ENCODE measurements at regions not wholly inside any gene's neighbourhood (a gene's known extent, or its start where the extent isn't known, plus 50 kb on each side); places are given as distances from the start of the nearest gene placed in this dataset.

GRCh38 chr9:13020146-13021040 is 245.6 kb downstream of the LURAP1L start:
- no peak overlapping the region for H3K27ac ChIP-seq
- H3K9me3 ChIP-seq = no peaks in the 10 kb centered on the region
- intact Hi-C loops (cut with DNase I) = no loop called here
- H3K4me1 ChIP-seq = no peaks in the 10 kb centered on the region
- TF ChIP-seq CTCF (IDR thresholded peaks at IDR 0.05) = no peak
- TF ChIP-seq POLR2A (IDR thresholded peaks at IDR 0.05) = no peak
- no peaks in the 10 kb centered on the region for H3K27me3 ChIP-seq
- no peak overlapping the region for H3K4me3 ChIP-seq (replicated peaks in 1 of 3)
- 65 to 83% methylated on average over 5 of the region's 5 CpGs for WGBS, 2 donors
- no peaks in the 10 kb centered on the region for H3K36me3 ChIP-seq
- no peak for DNase-seq

GRCh38 chr9:13022756-13023155 is 247.9 kb downstream of the LURAP1L start:
- DNase-seq = no peak
- intact Hi-C loops (cut with DNase I) = no loop called here
- 90 to 94% methylated on average over 1 of the region's 1 CpG for WGBS, 2 donors
- no peaks in the 10 kb centered on the region for H3K9me3 ChIP-seq
- no peaks in the 10 kb centered on the region for H3K27me3 ChIP-seq
- no peak overlapping the region for H3K4me3 ChIP-seq (replicated peaks in 1 of 3)
- no peak overlapping the region for H3K27ac ChIP-seq
- H3K36me3 ChIP-seq = no peaks in the 10 kb centered on the region
- H3K4me1 ChIP-seq = no peaks in the 10 kb centered on the region
- TF ChIP-seq POLR2A (IDR thresholded peaks at IDR 0.05) = no peak
- no peak for TF ChIP-seq CTCF (IDR thresholded peaks at IDR 0.05)

GRCh38 chr9:13023498-13023897 is 248.7 kb downstream of the LURAP1L start:
- Histone ChIP-seq H3K27ac (no peak overlapping the region), H3K27me3 (no peaks in the 10 kb centered on the region), H3K4me3 (replicated peaks in 1 of 3) (no peak overlapping the region), H3K9me3 (no peaks in the 10 kb centered on the region), H3K36me3 (no peaks in the 10 kb centered on the region), H3K4me1 (no peaks in the 10 kb centered on the region)
- WGBS, 2 donors = 95 to 96% methylated on average over 2 of the region's 2 CpGs
- no peak for DNase-seq
- intact Hi-C loops (cut with DNase I) = no loop called here
- TF ChIP-seq POLR2A (IDR thresholded peaks at IDR 0.05) = no peak
- no peak for TF ChIP-seq CTCF (IDR thresholded peaks at IDR 0.05)

- no peaks in the 10 kb centered on the region for H3K36me3 ChIP-seq
- H3K4me1 ChIP-seq = no peaks in the 10 kb centered on the region
- 66 to 74% methylated on average over 3 of the region's 3 CpGs for WGBS, 2 donors
- no peaks in the 10 kb centered on the region for H3K27me3 ChIP-seq
- no peak for DNase-seq
- intact Hi-C loops (cut with DNase I) = no loop called here
- no peaks in the 10 kb centered on the region for H3K9me3 ChIP-seq
- no peak for TF ChIP-seq CTCF (IDR thresholded peaks at IDR 0.05)
- TF ChIP-seq POLR2A (IDR thresholded peaks at IDR 0.05) = no peak
- no peak overlapping the region for H3K27ac ChIP-seq
- H3K4me3 ChIP-seq (replicated peaks in 1 of 3) = no peak overlapping the region
Measured at GRCh38 chr9:13026956-13027355, 252.1 kb downstream of the LURAP1L start.

- Histone ChIP-seq H3K27ac (no peak overlapping the region), H3K9me3 (no peaks in the 10 kb centered on the region), H3K27me3 (no peaks in the 10 kb centered on the region), H3K4me1 (no peaks in the 10 kb centered on the region), H3K4me3 (replicated peaks in 1 of 3) (no peak overlapping the region), H3K36me3 (no peaks in the 10 kb centered on the region)
- 92 to 93% methylated on average over 6 of the region's 6 CpGs for WGBS, 2 donors
- intact Hi-C loops (cut with DNase I) = no loop called here
- TF ChIP-seq POLR2A (IDR thresholded peaks at IDR 0.05) (no peak), CTCF (IDR thresholded peaks at IDR 0.05) (no peak)
- no peak for DNase-seq
Measured at GRCh38 chr9:13027879-13028278, 251.6 kb downstream of the MPDZ start.

Measured in thyroid gland (tissue), 4 donors.